ENCODE measurements at regions not wholly inside any gene's neighbourhood (a gene's known extent, or its start where the extent isn't known, plus 50 kb on each side); places are given as distances from the start of the nearest gene placed in this dataset.

DNA sequence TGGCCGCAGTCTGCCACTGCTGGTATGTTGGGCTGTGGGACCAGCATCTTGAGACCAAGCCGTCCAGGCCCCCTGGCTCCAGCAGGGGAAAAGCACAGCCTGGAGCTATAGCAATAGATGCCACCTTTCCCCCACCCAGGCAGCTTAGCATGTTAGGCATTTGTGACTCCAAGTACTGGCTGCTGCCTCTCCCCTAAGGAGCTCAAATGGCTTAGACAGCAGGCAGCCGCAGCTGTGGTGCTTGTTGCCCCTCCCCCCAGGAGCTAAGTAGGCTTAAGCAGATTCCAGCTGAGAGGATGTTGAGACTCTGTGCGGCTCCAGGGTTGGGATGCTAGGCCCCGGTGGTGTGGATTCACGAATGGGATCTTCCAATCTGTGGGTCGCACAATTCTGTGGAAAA is 88.8 kb upstream of the ANKFN1 start:
- no peaks in the 10 kb centered on the region for H3K27me3 ChIP-seq (ENCODE audit: control insufficient read depth in 3 of 3, insufficient read depth in 3 of 3, low read length in 3 of 3)
- H3K9ac ChIP-seq (ENCODE audit: low read depth in 1 of 3, low read length in 3 of 3), result no peak overlapping the region
- H3K27ac ChIP-seq (ENCODE audit: low read depth, low read length), result no peak overlapping the region
- H3K4me1 ChIP-seq (ENCODE audit: control insufficient read depth in 3 of 3, insufficient read depth in 3 of 3, low read length in 3 of 3), result no peaks in the 10 kb centered on the region
- H3K9me3 ChIP-seq (ENCODE audit: control insufficient read depth in 3 of 3, low read length in 3 of 3), result no peaks in the 10 kb centered on the region
- H3K4me3 ChIP-seq (ENCODE audit: low read length in 3 of 3), result no peak overlapping the region
- H3K36me3 ChIP-seq (ENCODE audit: control insufficient read depth in 3 of 3, insufficient read depth in 3 of 3, low read length in 3 of 3), result no peaks in the 10 kb centered on the region

DNA sequence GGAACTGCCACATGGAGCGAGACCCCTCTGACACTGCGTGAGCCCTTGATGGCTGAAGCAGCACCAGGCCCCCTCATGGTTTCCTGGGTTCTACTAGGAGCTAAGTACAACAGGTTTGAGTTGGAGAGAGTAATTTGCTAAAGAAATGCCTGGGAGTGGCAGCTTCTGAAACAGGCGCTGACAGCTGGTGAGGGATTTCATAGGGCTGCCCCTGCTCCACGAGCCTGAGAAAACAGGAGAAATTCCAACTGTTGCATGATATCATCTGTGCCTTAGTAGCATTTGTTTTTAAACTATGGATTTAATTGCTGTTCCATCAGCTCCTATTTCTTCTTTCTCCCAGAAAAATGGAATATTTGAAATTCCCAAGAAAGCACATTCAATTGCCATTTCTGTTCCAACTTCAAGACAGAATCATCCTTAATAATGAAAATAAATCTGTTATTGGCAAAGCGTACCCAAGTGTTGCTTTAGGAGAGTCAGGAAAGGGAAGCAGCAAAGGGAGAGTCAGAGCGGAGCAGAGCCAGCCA is 78.8 kb upstream of the ANKFN1 start:
- Histone ChIP-seq H3K27ac (ENCODE audit: low read depth, low read length) (no peak overlapping the region), H3K9me3 (ENCODE audit: control insufficient read depth in 3 of 3, low read length in 3 of 3) (no peaks in the 10 kb centered on the region), H3K4me1 (ENCODE audit: control insufficient read depth in 3 of 3, insufficient read depth in 3 of 3, low read length in 3 of 3) (peaks cover 0 to 3% (median 0%) of the 10 kb centered on the region in 3 donors), H3K4me3 (ENCODE audit: low read length in 3 of 3) (no peak overlapping the region), H3K27me3 (ENCODE audit: control insufficient read depth in 3 of 3, insufficient read depth in 3 of 3, low read length in 3 of 3) (no peaks in the 10 kb centered on the region), H3K36me3 (ENCODE audit: control insufficient read depth in 3 of 3, insufficient read depth in 3 of 3, low read length in 3 of 3) (no peaks in the 10 kb centered on the region), H3K9ac (ENCODE audit: low read depth in 1 of 3, low read length in 3 of 3) (no peak overlapping the region)

DNA sequence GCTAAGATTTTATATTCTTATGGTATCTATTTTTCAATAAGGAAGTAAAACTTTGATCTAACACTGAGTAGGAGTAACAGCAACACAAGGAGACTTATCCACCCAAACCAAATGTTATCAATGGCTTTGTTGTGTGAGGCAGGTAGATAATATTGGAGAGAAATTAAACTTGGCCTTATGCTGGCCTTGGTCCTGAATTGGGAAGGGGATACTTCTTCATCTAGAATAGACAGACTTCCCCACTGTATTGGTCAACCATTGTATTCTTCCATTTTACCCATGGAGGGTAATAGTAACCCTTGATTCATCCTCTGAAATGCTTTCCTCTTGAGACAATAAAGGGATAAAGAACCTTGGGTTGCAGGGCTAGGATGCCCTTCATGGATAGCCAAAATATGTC is 76.3 kb upstream of the ANKFN1 start:
- Histone ChIP-seq H3K4me3 (ENCODE audit: low read length in 3 of 3) (no peak overlapping the region), H3K27me3 (ENCODE audit: control insufficient read depth in 3 of 3, insufficient read depth in 3 of 3, low read length in 3 of 3) (no peaks in the 10 kb centered on the region), H3K36me3 (ENCODE audit: control insufficient read depth in 3 of 3, insufficient read depth in 3 of 3, low read length in 3 of 3) (no peaks in the 10 kb centered on the region), H3K9ac (ENCODE audit: low read depth in 1 of 3, low read length in 3 of 3) (no peak overlapping the region), H3K9me3 (ENCODE audit: control insufficient read depth in 3 of 3, low read length in 3 of 3) (no peaks in the 10 kb centered on the region), H3K27ac (ENCODE audit: low read depth, low read length) (no peak overlapping the region), H3K4me1 (ENCODE audit: control insufficient read depth in 3 of 3, insufficient read depth in 3 of 3, low read length in 3 of 3) (peaks cover 0 to 3% (median 0%) of the 10 kb centered on the region in 3 donors)

DNA sequence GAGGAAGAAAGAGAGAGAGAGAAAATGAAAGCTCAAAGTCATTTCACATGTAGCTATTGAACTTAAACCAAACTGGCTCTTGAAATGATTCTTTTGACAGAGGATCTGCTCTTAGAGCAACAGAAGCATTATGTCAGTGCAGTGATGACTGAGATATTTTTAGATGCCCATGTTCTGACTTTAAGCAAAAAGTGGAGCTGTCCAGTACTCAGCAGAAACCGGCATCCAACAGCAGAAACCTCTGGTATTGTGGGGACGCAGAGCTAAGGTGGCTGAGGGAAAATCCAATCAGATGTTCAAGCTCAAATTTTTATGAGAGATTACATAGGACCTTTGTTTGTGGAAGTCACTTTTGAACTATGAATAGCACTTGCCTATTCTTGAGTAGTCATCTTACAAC is 69.8 kb upstream of the ANKFN1 start:
- H3K27ac ChIP-seq (ENCODE audit: low read depth, low read length), result no peak overlapping the region
- no peaks in the 10 kb centered on the region for H3K36me3 ChIP-seq (ENCODE audit: control insufficient read depth in 3 of 3, insufficient read depth in 3 of 3, low read length in 3 of 3)
- H3K4me1 ChIP-seq (ENCODE audit: control insufficient read depth in 3 of 3, insufficient read depth in 3 of 3, low read length in 3 of 3), result no peaks in the 10 kb centered on the region
- peaks cover 0 to 4% (median 2%) of the 10 kb centered on the region in 3 donors for H3K9me3 ChIP-seq (ENCODE audit: control insufficient read depth in 3 of 3, low read length in 3 of 3)
- no peak overlapping the region for H3K4me3 ChIP-seq (ENCODE audit: low read length in 3 of 3)
- H3K27me3 ChIP-seq (ENCODE audit: control insufficient read depth in 3 of 3, insufficient read depth in 3 of 3, low read length in 3 of 3), result no peaks in the 10 kb centered on the region
- no peak overlapping the region for H3K9ac ChIP-seq (ENCODE audit: low read depth in 1 of 3, low read length in 3 of 3)

DNA sequence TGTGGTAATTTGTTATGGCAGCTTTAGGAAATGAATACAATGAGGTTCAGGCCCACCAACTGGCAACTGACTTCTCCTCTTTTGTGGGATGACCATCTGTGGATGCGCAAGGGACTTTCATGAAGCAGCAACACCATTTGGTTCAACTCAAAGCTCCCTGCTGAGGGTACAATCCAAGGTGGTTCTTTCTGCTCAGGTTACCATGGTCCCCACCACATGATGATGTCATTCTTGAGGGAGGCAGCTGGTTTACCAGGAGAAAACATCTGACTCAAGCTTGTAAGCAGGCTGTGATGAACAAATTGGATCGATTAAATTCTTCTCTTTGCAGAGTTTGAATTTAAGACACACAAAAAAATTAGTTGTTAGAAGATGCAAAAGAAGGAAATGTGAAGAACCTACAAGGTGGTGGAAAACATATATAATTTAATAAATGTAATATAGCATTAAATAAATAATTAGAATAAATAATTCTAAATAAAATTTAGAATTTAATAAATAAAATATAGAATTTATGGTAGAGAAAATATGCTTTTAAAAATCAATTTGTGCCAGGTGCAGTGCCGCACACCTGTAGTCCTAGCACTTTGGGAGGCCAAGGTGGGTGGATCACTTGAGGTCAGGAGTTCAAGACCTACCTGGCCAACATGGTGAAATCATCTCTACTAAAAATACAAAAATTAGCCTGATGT is 67.6 kb upstream of the ANKFN1 start:
- no peak overlapping the region for H3K27ac ChIP-seq (ENCODE audit: low read depth, low read length)
- no peak overlapping the region for H3K9ac ChIP-seq (ENCODE audit: low read depth in 1 of 3, low read length in 3 of 3)
- H3K4me1 ChIP-seq (ENCODE audit: control insufficient read depth in 3 of 3, insufficient read depth in 3 of 3, low read length in 3 of 3), result no peaks in the 10 kb centered on the region
- peaks cover 0 to 4% (median 2%) of the 10 kb centered on the region in 3 donors for H3K9me3 ChIP-seq (ENCODE audit: control insufficient read depth in 3 of 3, low read length in 3 of 3)
- H3K4me3 ChIP-seq (ENCODE audit: low read length in 3 of 3), result no peak overlapping the region
- H3K36me3 ChIP-seq (ENCODE audit: control insufficient read depth in 3 of 3, insufficient read depth in 3 of 3, low read length in 3 of 3), result no peaks in the 10 kb centered on the region
- H3K27me3 ChIP-seq (ENCODE audit: control insufficient read depth in 3 of 3, insufficient read depth in 3 of 3, low read length in 3 of 3), result peaks cover 0 to 3% (median 0%) of the 10 kb centered on the region in 3 donors

DNA sequence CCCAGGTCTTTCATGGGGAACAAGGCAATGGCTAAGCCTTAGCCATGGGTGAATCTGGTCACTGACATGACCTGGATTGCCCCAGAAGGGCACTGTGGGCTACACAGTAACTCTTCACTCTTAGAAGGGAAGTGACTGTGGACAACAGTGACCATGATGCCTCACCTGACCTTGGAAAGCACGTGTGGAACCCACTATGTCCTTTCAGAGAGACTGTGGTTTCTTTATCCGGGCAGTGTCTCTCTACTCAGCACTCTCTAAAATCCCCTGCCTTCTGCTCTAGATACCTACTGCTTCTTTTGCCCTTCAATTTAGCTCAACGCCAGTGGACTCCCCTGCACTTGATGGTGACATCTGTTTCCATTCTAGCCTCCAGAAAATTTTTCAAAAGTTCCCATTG is 66.1 kb upstream of the ANKFN1 start:
- Histone ChIP-seq H3K4me3 (ENCODE audit: low read length in 3 of 3) (no peak overlapping the region), H3K4me1 (ENCODE audit: control insufficient read depth in 3 of 3, insufficient read depth in 3 of 3, low read length in 3 of 3) (no peaks in the 10 kb centered on the region), H3K27me3 (ENCODE audit: control insufficient read depth in 3 of 3, insufficient read depth in 3 of 3, low read length in 3 of 3) (peaks cover 0 to 3% (median 0%) of the 10 kb centered on the region in 3 donors)

DNA sequence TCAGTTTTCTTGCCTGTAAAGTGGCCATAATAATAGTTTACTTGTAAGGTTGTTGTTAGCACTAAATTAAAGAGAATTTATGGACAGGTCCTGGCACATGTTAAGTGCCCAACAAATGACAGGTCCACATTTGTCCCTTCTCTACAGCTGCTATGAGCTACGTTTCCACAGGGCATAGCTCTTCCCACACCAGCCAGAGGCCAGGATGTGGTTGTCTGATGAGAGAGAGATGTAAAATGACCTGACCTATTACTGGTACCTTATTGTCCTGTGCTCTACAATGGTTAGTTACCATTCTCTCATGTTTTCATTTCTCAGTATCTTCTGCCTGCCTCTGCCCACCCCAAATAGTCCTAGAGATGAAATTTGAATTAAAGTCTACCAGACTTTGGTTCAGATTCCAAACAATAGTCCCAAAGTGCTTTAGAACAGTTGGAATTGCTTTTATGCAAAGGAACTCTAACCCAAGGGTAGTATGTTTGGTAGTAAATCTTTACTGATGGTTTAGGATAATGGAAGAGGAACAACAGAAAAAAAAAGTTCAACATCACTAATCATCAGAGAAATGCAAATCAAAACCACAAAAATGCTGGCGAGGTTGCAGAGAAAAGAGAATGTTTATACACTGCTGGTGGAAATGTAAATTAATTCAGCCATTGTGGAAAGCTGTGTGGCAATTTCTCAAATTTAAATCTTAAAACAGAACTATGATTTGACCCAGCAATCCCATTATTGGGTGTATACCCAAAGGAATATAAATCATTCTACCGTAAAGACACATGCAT is 57.1 kb upstream of the ANKFN1 start:
- no peak overlapping the region for H3K9ac ChIP-seq (ENCODE audit: low read depth in 1 of 3, low read length in 3 of 3)

More for the DNA sequence above, 66.1 kb upstream of the ANKFN1 start:
- Histone ChIP-seq H3K27ac (ENCODE audit: low read depth, low read length) (no peak overlapping the region), H3K9ac (ENCODE audit: low read depth in 1 of 3, low read length in 3 of 3) (no peak overlapping the region), H3K9me3 (ENCODE audit: control insufficient read depth in 3 of 3, low read length in 3 of 3) (peaks cover 0 to 4% (median 2%) of the 10 kb centered on the region in 3 donors), H3K36me3 (ENCODE audit: control insufficient read depth in 3 of 3, insufficient read depth in 3 of 3, low read length in 3 of 3) (no peaks in the 10 kb centered on the region)

DNA sequence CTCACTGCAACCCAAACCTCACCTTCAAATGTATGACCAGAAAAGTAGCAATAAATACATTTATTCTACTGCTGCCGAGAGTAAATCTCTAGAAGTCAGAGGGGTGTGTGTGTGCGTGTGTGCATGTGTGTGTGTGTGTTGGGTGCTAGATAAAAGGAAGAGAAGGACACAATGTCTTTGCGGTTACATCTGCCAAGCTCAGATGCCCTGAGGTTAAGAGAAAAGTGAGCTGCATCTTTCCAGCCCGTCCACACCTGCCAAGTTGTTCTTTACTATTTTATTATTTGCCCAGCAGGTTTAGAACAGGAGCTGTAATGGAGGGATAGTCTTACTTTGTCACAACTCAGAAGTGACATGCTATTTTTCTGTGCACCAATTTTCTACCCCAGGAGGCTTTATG is 54.5 kb upstream of the ANKFN1 start:
- no peak overlapping the region for H3K9ac ChIP-seq (ENCODE audit: low read depth in 1 of 3, low read length in 3 of 3)
- no peaks in the 10 kb centered on the region for H3K4me1 ChIP-seq (ENCODE audit: control insufficient read depth in 3 of 3, insufficient read depth in 3 of 3, low read length in 3 of 3)
- no peaks in the 10 kb centered on the region for H3K36me3 ChIP-seq (ENCODE audit: control insufficient read depth in 3 of 3, insufficient read depth in 3 of 3, low read length in 3 of 3)
- no peaks in the 10 kb centered on the region for H3K27me3 ChIP-seq (ENCODE audit: control insufficient read depth in 3 of 3, insufficient read depth in 3 of 3, low read length in 3 of 3)
- H3K9me3 ChIP-seq (ENCODE audit: control insufficient read depth in 3 of 3, low read length in 3 of 3), result no peaks in the 10 kb centered on the region
- H3K4me3 ChIP-seq (ENCODE audit: low read length in 3 of 3), result no peak overlapping the region
- H3K27ac ChIP-seq (ENCODE audit: low read depth, low read length), result no peak overlapping the region

More for the DNA sequence above, 57.1 kb upstream of the ANKFN1 start:
- peaks cover 0 to 3% (median 0%) of the 10 kb centered on the region in 3 donors for H3K27me3 ChIP-seq (ENCODE audit: control insufficient read depth in 3 of 3, insufficient read depth in 3 of 3, low read length in 3 of 3)
- no peaks in the 10 kb centered on the region for H3K9me3 ChIP-seq (ENCODE audit: control insufficient read depth in 3 of 3, low read length in 3 of 3)
- no peaks in the 10 kb centered on the region for H3K4me1 ChIP-seq (ENCODE audit: control insufficient read depth in 3 of 3, insufficient read depth in 3 of 3, low read length in 3 of 3)
- no peaks in the 10 kb centered on the region for H3K36me3 ChIP-seq (ENCODE audit: control insufficient read depth in 3 of 3, insufficient read depth in 3 of 3, low read length in 3 of 3)
- H3K27ac ChIP-seq (ENCODE audit: low read depth, low read length), result no peak overlapping the region
- H3K4me3 ChIP-seq (ENCODE audit: low read length in 3 of 3), result no peak overlapping the region

DNA sequence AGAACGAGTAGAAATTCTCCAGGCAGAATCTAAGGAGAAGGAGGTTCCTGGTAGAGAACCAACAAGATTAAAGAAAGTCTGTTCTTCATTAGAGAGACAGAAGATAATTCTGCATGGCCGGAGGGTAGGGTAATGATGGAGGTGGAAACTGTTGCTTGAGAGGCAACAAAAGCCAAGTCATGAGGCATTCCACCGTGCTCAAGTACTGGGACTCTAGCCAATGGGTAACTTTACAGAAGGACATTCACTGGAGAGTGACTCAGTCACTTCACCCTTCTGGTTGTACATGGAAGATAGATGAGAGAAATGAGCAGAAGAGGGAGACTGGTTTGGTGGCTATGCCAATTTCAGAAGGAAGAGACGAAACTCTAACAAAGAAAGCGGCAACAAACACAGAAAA is 53.6 kb upstream of the ANKFN1 start:
- H3K4me1 ChIP-seq (ENCODE audit: control insufficient read depth in 3 of 3, insufficient read depth in 3 of 3, low read length in 3 of 3), result no peaks in the 10 kb centered on the region
- H3K27me3 ChIP-seq (ENCODE audit: control insufficient read depth in 3 of 3, insufficient read depth in 3 of 3, low read length in 3 of 3), result peaks cover 0 to 3% (median 2%) of the 10 kb centered on the region in 3 donors
- H3K36me3 ChIP-seq (ENCODE audit: control insufficient read depth in 3 of 3, insufficient read depth in 3 of 3, low read length in 3 of 3), result no peaks in the 10 kb centered on the region
- H3K9ac ChIP-seq (ENCODE audit: low read depth in 1 of 3, low read length in 3 of 3), result no peak overlapping the region
- no peaks in the 10 kb centered on the region for H3K9me3 ChIP-seq (ENCODE audit: control insufficient read depth in 3 of 3, low read length in 3 of 3)
- H3K4me3 ChIP-seq (ENCODE audit: low read length in 3 of 3), result no peak overlapping the region
- H3K27ac ChIP-seq (ENCODE audit: low read depth, low read length), result no peak overlapping the region

Data from skeletal muscle tissue (tissue), 3 donors.